Spleen (tissue), 11 donors: ENCODE measurements at regions not wholly inside any gene's neighbourhood (a gene's known extent, or its start where the extent isn't known, plus 50 kb on each side); places are given as distances from the start of the nearest gene placed in this dataset.

ENCODE experiments used
- DNase-seq: peaks from one replicate; pipeline ENCODE4 v3.0.0-alpha.2; 2020
- H3K27ac ChIP-seq, 8 donors: fragments of 200-600 bp; sonication (generic) in 7 of 8; 1 replicate in 4 of 8; 2 replicates in 4 of 8; pipeline versions ENCODE4 v1.5.0 to v1.8.0; 2016 to 2021; ENCODE audit warnings: inconsistent platforms in 4 of 8, mild to moderate bottlenecking in 4 of 8, moderate library complexity in 1 of 8
- H3K27me3 ChIP-seq, 7 donors: fragments of 200-600 bp; sonication (generic) in 6 of 7; replicated peaks in 1 of 7; 1 replicate in 4 of 7; 2 replicates in 3 of 7; pipeline versions ENCODE4 v1.5.0 to v1.8.0; 2016 to 2021; ENCODE audit warnings: inconsistent platforms in 3 of 7, mild to moderate bottlenecking in 1 of 7
- H3K36me3 ChIP-seq, 6 donors: fragments of 200-600 bp; sonication (generic) in 5 of 6; 1 replicate in 4 of 6; 2 replicates in 2 of 6; pipeline versions ENCODE4 v1.5.0 to v1.8.0; 2016 to 2021; ENCODE audit warnings: inconsistent platforms in 2 of 6
- H3K4me1 ChIP-seq, 6 donors: fragments of 200-600 bp; sonication (generic) in 5 of 6; 1 replicate in 3 of 6; 2 replicates in 3 of 6; pipeline versions ENCODE4 v1.5.0 to v1.8.0; 2016 to 2021; ENCODE audit warnings: inconsistent platforms in 3 of 6
- H3K4me3 ChIP-seq, 8 donors: fragments of 200-600 bp; sonication (generic) in 7 of 8; 1 replicate in 4 of 8; 2 replicates in 4 of 8; pipeline versions ENCODE4 v1.5.0 to v1.8.0; 2016 to 2021; ENCODE audit warnings: inconsistent platforms in 4 of 8, mild to moderate bottlenecking in 4 of 8, moderate library complexity in 2 of 8
- H3K9me3 ChIP-seq, 8 donors: fragments of 200-600 bp; sonication (generic) in 7 of 8; 1 replicate in 4 of 8; 2 replicates in 4 of 8; pipeline versions ENCODE4 v1.5.0 to v1.8.0; 2016 to 2021; ENCODE audit warnings: inconsistent platforms in 4 of 8
- CTCF ChIP-seq, 11 experiments: fragments of 200-600 bp in 7 of 11; fragments of 450-650 bp in 4 of 11; sonication (generic) in 4 of 11; IDR thresholded peaks in 8 of 11; conservative IDR thresholded peaks in 3 of 11; 1 replicate in 7 of 11; 2 replicates in 4 of 11; pipeline versions ENCODE4 v1.4.0 to v1.8.0; 2016 to 2021; ENCODE audit warnings: antibody characterized with exemption in 11 of 11, inconsistent platforms in 4 of 11, mild to moderate bottlenecking in 1 of 11
- POLR2A ChIP-seq, 3 donors: fragments of 450-650 bp; IDR thresholded peaks; one replicate each; pipeline ENCODE4 v1.5.1; 2017; ENCODE audit warnings: antibody characterized with exemption in 3 of 3, mild to moderate bottlenecking in 1 of 3
- POLR2AphosphoS5 ChIP-seq, 3 donors: sonication (generic); formaldehyde crosslinking; IDR thresholded peaks; one replicate each; pipeline ENCODE4 v1.5.1; 2017; ENCODE audit warnings: antibody characterized with exemption in 3 of 3
- WGBS, 5 donors: extraction: QIAGEN DNeasy Blood & Tissue Kit in 3 of 5; methylation state at CpG; one replicate each; pipeline versions ENCODE4 v1.1.5 to v1.1.7; 2013 to 2018; 5-methylcytosine and 5-hydroxymethylcytosine counted together
- intact Hi-C: fragments of 100-400 bp; cut with DNase I; formaldehyde crosslinking; loops from one replicate; pipeline ENCODE4 v1.15.0; 2023; ENCODE audit warnings: low total_unique reads
- donor health status: healthy with polysubstance abuse.
- donor health status: DM: no; HTN: no; CAD: no; lungs with moderate emphysema.
- donor health status: DM: no; HTN: no; CAD: no.
- donor health status: Bipolar disorder and iron deficiency.
- donor health status: healthy.
- donor health status: DM: no; HTN: no; CAD: no.
- donor health status: DM: yes; HTN: yes; CAD: no.

- no peaks in the 10 kb centered on the region for H3K9me3 ChIP-seq
- peak; percentile 50 for DNase-seq
- peak overlapping the region in 7 of 8 donors; percentile 44 to 88 (median 79) for H3K27ac ChIP-seq
- H3K4me3 ChIP-seq: no peak overlapping the region
- TF ChIP-seq POLR2AphosphoS5 (IDR thresholded peaks at IDR 0.05) (no peak), CTCF (IDR thresholded peaks at IDR 0.05 in 8 of 11, conservative IDR thresholded peaks at IDR 0.05 in 3 of 11) (no peak), POLR2A (IDR thresholded peaks at IDR 0.05) (no peak)
- peaks cover 33 to 89% (median 61%) of the 10 kb centered on the region in 6 donors for H3K4me1 ChIP-seq
- no peaks in the 10 kb centered on the region for H3K27me3 ChIP-seq
- intact Hi-C loops: no loop called here
- no peaks in the 10 kb centered on the region for H3K36me3 ChIP-seq
- WGBS, 5 donors: 82 to 88% (median 85%) methylated on average over 12 of the region's 12 CpGs
These were observed 54.3 kb upstream of the TARBP1 start for GRCh38 chr1:234533034-234533891.

GRCh38 chr1:234532503-234532922, 53.5 kb upstream of the TARBP1 start:
- H3K4me3 ChIP-seq: no peak overlapping the region
- no peaks in the 10 kb centered on the region for H3K27me3 ChIP-seq
- H3K4me1 ChIP-seq: peaks cover 33 to 96% (median 66%) of the 10 kb centered on the region in 6 donors
- no peak for DNase-seq
- 45 to 77% (median 60%) methylated on average over 7 of the region's 7 CpGs for WGBS, 5 donors
- intact Hi-C loops: no loop called here
- H3K9me3 ChIP-seq: no peaks in the 10 kb centered on the region
- H3K27ac ChIP-seq: peak overlapping the region in 7 of 8 donors; percentile 44 to 88 (median 79)
- TF ChIP-seq CTCF (IDR thresholded peaks at IDR 0.05 in 8 of 11, conservative IDR thresholded peaks at IDR 0.05 in 3 of 11) (no peak), POLR2AphosphoS5 (IDR thresholded peaks at IDR 0.05) (peak in 1 of 3 donors; percentile 60)
- no peaks in the 10 kb centered on the region for H3K36me3 ChIP-seq

GRCh38 chr1:234531151-234531635, 52.2 kb upstream of the TARBP1 start:
- Histone ChIP-seq H3K27me3 (no peaks in the 10 kb centered on the region), H3K4me3 (no peak overlapping the region), H3K36me3 (no peaks in the 10 kb centered on the region), H3K4me1 (peaks cover 28 to 85% (median 62%) of the 10 kb centered on the region in 6 donors), H3K27ac (peak overlapping the region; percentile 44 to 88 (median 79)), H3K9me3 (no peaks in the 10 kb centered on the region)
- TF ChIP-seq POLR2AphosphoS5 (IDR thresholded peaks at IDR 0.05) (peak in 1 of 3 donors; percentile 25), CTCF (IDR thresholded peaks at IDR 0.05 in 8 of 11, conservative IDR thresholded peaks at IDR 0.05 in 3 of 11) (no peak), POLR2A (IDR thresholded peaks at IDR 0.05) (no peak)
- intact Hi-C loops: no loop called here
- DNase-seq: peak; percentile 74
- 69 to 81% (median 76%) methylated on average over 20 of the region's 20 CpGs for WGBS, 5 donors

- Histone ChIP-seq H3K4me1 (peaks cover 25 to 85% (median 62%) of the 10 kb centered on the region in 6 donors), H3K27me3 (no peaks in the 10 kb centered on the region), H3K36me3 (no peaks in the 10 kb centered on the region), H3K27ac (peak overlapping the region in 5 of 8 donors; percentile 79 to 88 (median 83)), H3K9me3 (no peaks in the 10 kb centered on the region), H3K4me3 (no peak overlapping the region)
- intact Hi-C loops: no loop called here
- WGBS, 5 donors: 89 to 94% (median 93%) methylated on average over 11 of the region's 11 CpGs
- TF ChIP-seq POLR2A (IDR thresholded peaks at IDR 0.05) (no peak), CTCF (IDR thresholded peaks at IDR 0.05 in 8 of 11, conservative IDR thresholded peaks at IDR 0.05 in 3 of 11) (no peak), POLR2AphosphoS5 (IDR thresholded peaks at IDR 0.05) (no peak)
- DNase-seq: no peak
These were observed 51.7 kb upstream of the TARBP1 start for GRCh38 chr1:234530672-234531071.
